Glomerular visceral epithelial cell (primary cell): ENCODE measurements at regions not wholly inside any gene's neighbourhood (a gene's known extent, or its start where the extent isn't known, plus 50 kb on each side); places are given as distances from the start of the nearest gene placed in this dataset.

Experiments used
- DNase-seq: peaks from one replicate; pipeline ENCODE4 v3.0.0-alpha.2; 2016; ENCODE audit errors: extremely low spot score

- no peak for DNase-seq
Measured at GRCh38 chr6:133631421-133631820, 257.5 kb upstream of the TCF21 start.

GRCh38 chr6:133632206-133632605 lies 256.7 kb upstream of the TCF21 start:
- DNase-seq: peak; percentile 30

GRCh38 chr6:133632906-133633305 lies 256.0 kb upstream of the TCF21 start:
- no peak for DNase-seq

- DNase-seq: no peak
Measured at GRCh38 chr6:133634474-133634873, 254.4 kb upstream of the TCF21 start.

GRCh38 chr6:133635447-133635846 lies 253.5 kb upstream of the TCF21 start:
- DNase-seq: no peak

GRCh38 chr6:133637436-133637835 lies 251.5 kb upstream of the TCF21 start:
- DNase-seq: no peak

- DNase-seq: no peak
Measured at GRCh38 chr6:133637874-133638273, 251.0 kb upstream of the TCF21 start.

- peak; percentile 59 for DNase-seq
Measured at GRCh38 chr6:133641104-133641503, 247.8 kb upstream of the TCF21 start.

GRCh38 chr6:133644548-133644891 lies 244.4 kb upstream of the TCF21 start:
- DNase-seq: no peak

GRCh38 chr6:133644892-133645619 lies 243.9 kb upstream of the TCF21 start:
- peak; percentile 93 for DNase-seq

- DNase-seq: peak; percentile 81
Measured at GRCh38 chr6:133645966-133646740, 242.8 kb upstream of the TCF21 start.

- no peak for DNase-seq
Measured at GRCh38 chr6:133648581-133648980, 240.3 kb upstream of the TCF21 start.

GRCh38 chr6:133671376-133671775 lies 217.5 kb upstream of the TCF21 start:
- no peak for DNase-seq

- DNase-seq: no peak
Measured at GRCh38 chr6:133673056-133673455, 215.9 kb upstream of the TCF21 start.

- DNase-seq: no peak
Measured at GRCh38 chr6:133674661-133675060, 214.3 kb upstream of the TCF21 start.

GRCh38 chr6:133680994-133681393 lies 207.9 kb upstream of the TCF21 start:
- DNase-seq: no peak

GRCh38 chr6:133681891-133682290 lies 207.0 kb upstream of the TCF21 start:
- no peak for DNase-seq

GRCh38 chr6:133682506-133683307 lies 206.2 kb upstream of the TCF21 start:
- no peak for DNase-seq

- DNase-seq: no peak
Measured at GRCh38 chr6:133683308-133683580, 205.7 kb upstream of the TCF21 start.

- no peak for DNase-seq
Measured at GRCh38 chr6:133683606-133684005, 205.3 kb upstream of the TCF21 start.

GRCh38 chr6:133688705-133689492 lies 200.0 kb upstream of the TCF21 start:
- DNase-seq: no peak

GRCh38 chr6:133689863-133690262 lies 199.1 kb upstream of the TCF21 start:
- no peak for DNase-seq
